GM13976 (cell line): ENCODE measurements at regions not wholly inside any gene's neighbourhood (a gene's known extent, or its start where the extent isn't known, plus 50 kb on each side); places are given as distances from the start of the nearest gene placed in this dataset.
A peak's percentile ranks its signal among the peaks of the same experiment; 100 is the strongest.

ENCODE experiments used
- DNase-seq: peaks from one replicate; pipeline ENCODE4 v3.0.0; 2012; ENCODE audit warnings: low spot score
- in situ Hi-C: fragments of 300-500 bp; cut with MboI; formaldehyde crosslinking; loops from one replicate; pipeline ENCODE4 v1.12.0; 2022; ENCODE audit warnings: low sequenced_read_pairs, mixed read lengths, inconsistent platforms; ENCODE audit not compliant: unreplicated experiment
- TF ChIP-seq, protein P1 (sequence below): IDR thresholded peaks from 2 replicates; pipeline ENCODE4 v1.5.1; 2012; ENCODE audit warnings: borderline replicate concordance, mild to moderate bottlenecking; ENCODE audit not compliant: insufficient read depth; ENCODE audit errors: extremely low read depth, missing control alignments, control extremely low read depth

GRCh38 chr10:105988848-105989247 lies 1175.7 kb downstream of the SORCS1 start:
- TF ChIP-seq, protein P1, sequence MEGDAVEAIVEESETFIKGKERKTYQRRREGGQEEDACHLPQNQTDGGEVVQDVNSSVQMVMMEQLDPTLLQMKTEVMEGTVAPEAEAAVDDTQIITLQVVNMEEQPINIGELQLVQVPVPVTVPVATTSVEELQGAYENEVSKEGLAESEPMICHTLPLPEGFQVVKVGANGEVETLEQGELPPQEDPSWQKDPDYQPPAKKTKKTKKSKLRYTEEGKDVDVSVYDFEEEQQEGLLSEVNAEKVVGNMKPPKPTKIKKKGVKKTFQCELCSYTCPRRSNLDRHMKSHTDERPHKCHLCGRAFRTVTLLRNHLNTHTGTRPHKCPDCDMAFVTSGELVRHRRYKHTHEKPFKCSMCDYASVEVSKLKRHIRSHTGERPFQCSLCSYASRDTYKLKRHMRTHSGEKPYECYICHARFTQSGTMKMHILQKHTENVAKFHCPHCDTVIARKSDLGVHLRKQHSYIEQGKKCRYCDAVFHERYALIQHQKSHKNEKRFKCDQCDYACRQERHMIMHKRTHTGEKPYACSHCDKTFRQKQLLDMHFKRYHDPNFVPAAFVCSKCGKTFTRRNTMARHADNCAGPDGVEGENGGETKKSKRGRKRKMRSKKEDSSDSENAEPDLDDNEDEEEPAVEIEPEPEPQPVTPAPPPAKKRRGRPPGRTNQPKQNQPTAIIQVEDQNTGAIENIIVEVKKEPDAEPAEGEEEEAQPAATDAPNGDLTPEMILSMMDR: no peak
- in situ Hi-C loops: no loop called here
- no peak for DNase-seq

DNA sequence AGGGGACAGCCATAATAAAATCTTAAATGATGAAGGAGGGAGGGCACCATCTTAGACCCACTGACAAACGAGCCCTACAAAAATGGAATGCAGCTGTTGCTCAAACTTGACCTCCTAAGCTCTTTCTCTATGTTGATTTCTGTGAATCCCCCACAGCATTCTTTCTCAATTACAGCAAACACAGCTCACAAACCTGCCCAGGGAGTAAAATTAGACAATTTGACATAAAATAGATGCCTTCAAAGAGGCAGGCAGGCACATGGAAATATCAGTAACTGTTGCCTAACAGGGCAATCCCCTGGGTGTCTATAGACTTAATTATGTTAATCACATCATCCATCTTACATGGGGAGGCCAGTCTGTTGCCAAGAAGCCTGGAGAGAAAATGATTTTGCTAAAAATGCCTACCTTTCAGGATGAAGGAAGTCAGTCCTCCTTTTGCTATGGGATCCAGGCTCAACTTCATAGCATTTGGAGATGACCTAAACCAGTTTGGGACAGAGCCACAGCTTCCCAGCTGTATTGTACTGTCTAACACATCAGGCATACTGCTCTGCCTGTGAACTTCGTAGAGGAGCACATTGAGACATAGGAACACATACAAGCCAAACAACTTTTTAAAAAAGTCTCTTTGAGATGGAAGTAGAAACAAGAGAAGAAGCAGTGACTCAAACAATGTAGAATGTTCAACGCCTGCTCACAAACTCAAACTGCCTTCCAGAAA lies 1177.4 kb downstream of the SORCS1 start:
- TF ChIP-seq, protein P1: no peak
- in situ Hi-C loops: no loop called here
- no peak for DNase-seq

DNA sequence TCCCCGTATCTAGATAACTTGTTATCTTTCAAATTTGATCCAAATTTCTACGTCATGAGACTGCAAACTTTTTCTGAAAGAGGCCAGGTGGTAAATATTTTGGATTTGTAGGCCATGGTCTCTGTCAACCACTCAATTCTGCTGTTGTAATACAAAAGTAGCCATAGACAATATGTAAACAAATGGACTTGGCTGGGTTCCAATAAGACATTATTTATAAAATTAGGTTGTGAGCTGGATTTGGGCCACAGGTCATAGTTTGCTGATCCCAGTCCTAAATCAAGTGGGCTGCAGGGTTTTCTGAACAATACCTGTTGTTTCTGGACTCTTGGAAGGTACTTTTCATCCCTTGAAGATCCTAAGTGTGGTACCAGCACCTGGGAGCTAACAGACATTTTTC lies 1178.0 kb downstream of the SORCS1 start:
- in situ Hi-C loops: no loop called here

DNA sequence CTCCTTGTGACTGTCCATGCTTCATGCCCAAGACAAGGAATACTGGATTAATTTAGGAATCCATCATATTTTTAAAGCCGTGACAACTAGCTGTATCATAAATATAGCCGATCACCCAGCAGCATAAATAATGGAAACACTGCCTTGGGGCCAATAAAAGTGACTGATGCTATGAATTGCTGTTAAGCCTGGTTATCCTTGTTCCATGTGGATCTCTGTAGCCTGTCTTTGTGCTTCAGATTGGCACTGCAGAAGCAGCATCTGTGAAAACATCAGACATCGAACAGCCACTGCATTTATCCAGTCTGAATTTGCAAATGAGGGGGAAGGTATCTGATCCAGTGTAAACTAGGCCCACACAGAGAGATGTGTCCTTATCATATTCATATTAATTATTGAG lies 1181.8 kb downstream of the SORCS1 start:
- no peak for DNase-seq
- TF ChIP-seq, protein P1: no peak
- in situ Hi-C loops: no loop called here

More for the DNA sequence above, 1178.0 kb downstream of the SORCS1 start:
- TF ChIP-seq, protein P1: no peak
- no peak for DNase-seq

- in situ Hi-C loops: no loop called here
Observed at GRCh38 chr10:105981679-105982078, 1182.8 kb downstream of the SORCS1 start.

GRCh38 chr10:105974803-105975456 lies 1189.6 kb downstream of the SORCS1 start:
- DNase-seq: peak; percentile 9
- TF ChIP-seq, protein P1: peak; percentile 18

More at GRCh38 chr10:105981679-105982078, 1182.8 kb downstream of the SORCS1 start:
- no peak for DNase-seq
- TF ChIP-seq, protein P1: no peak

DNA sequence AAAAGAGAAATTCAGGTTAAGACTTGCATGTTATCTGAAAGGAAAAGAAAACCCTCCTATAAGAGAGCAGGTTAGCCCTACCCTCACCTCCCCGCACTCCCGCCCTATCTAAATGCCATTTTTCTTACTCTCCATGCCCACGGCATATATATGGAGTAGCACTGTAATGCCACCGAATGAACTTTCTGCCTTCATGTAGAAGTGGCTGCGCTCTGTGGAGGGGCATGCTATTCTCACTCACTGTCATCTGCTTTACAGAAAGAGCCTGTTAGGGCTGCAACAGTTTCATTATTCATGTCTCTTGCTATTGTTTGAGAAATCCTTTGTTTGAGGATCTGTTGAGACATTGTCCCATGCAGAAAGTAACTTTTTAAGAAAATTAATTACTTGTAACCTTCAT lies 1190.6 kb downstream of the SORCS1 start:
- in situ Hi-C loops: no loop called here

More at GRCh38 chr10:105974803-105975456, 1189.6 kb downstream of the SORCS1 start:
- in situ Hi-C loops: no loop called here

More for the DNA sequence above, 1190.6 kb downstream of the SORCS1 start:
- TF ChIP-seq, protein P1: no peak
- DNase-seq: no peak
